DND-41 (cell line): ENCODE measurements at regions not wholly inside any gene's neighbourhood (a gene's known extent, or its start where the extent isn't known, plus 50 kb on each side); places are given as distances from the start of the nearest gene placed in this dataset.

Experiments used
- EZH2 ChIP-seq: IDR thresholded peaks from 3 replicates; pipeline ENCODE4 v1.6.1; 2012; ENCODE audit warnings: borderline replicate concordance, low read depth, mild to moderate bottlenecking, moderate library complexity, low read length, inconsistent platforms; ENCODE audit not compliant: severe bottlenecking
- TF ChIP-seq, protein P1 (sequence below): IDR thresholded peaks from 2 replicates; pipeline ENCODE4 v1.5.1; 2012; ENCODE audit warnings: borderline replicate concordance, low read length, moderate library complexity, mild to moderate bottlenecking; ENCODE audit not compliant: poor library complexity, severe bottlenecking; ENCODE audit errors: extremely low read depth

DNA sequence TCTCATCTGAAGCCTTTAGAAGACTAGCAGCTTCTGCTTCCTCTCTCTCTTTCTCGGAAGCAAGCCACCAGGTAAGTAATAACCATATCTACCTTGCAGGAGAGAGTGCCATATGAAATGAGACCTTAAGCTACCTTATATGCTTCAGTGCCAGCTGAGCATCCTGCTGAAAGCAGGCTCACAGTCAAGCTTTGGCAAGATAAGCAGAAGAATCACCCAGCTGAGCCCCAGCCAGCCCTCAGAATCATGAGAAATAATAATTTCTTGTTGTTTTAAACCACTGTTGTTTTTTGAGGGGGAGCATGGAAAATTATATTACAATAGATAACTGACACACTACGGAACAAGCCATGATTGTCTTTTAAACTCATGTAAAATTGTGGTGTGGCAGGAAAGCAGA is 514.4 kb downstream of the MBD2 start:
- TF ChIP-seq, protein P1, sequence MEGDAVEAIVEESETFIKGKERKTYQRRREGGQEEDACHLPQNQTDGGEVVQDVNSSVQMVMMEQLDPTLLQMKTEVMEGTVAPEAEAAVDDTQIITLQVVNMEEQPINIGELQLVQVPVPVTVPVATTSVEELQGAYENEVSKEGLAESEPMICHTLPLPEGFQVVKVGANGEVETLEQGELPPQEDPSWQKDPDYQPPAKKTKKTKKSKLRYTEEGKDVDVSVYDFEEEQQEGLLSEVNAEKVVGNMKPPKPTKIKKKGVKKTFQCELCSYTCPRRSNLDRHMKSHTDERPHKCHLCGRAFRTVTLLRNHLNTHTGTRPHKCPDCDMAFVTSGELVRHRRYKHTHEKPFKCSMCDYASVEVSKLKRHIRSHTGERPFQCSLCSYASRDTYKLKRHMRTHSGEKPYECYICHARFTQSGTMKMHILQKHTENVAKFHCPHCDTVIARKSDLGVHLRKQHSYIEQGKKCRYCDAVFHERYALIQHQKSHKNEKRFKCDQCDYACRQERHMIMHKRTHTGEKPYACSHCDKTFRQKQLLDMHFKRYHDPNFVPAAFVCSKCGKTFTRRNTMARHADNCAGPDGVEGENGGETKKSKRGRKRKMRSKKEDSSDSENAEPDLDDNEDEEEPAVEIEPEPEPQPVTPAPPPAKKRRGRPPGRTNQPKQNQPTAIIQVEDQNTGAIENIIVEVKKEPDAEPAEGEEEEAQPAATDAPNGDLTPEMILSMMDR, result no peak
- TF ChIP-seq EZH2, result no peak
